ENCODE measurements at regions not wholly inside any gene's neighbourhood (a gene's known extent, or its start where the extent isn't known, plus 50 kb on each side); places are given as distances from the start of the nearest gene placed in this dataset.
"Not testable (repeated sequence)": the region's sequence is repeated elsewhere in the genome, so short reads cannot be mapped to it uniquely, and the experiment has no call there.

- POLR2A ChIA-PET; CTCF ChIA-PET; H3K36me3 Mint-ChIP-seq; H3K9me3 Mint-ChIP-seq; DNase-seq (ENCODE audit: low spot score); H3K27me3 Mint-ChIP-seq (ENCODE audit: low read depth); H3K27ac Mint-ChIP-seq; H3K4me3 Mint-ChIP-seq; H3K4me1 Mint-ChIP-seq: not testable (repeated sequence)
- ATAC-seq = peak; percentile 34; the same call in 1 of the 2 replicates
Measured at GRCh38 chr9:85792057-85792456, 50.3 kb upstream of the AGTPBP1 start.

GRCh38 chr9:85802978-85803695 lies 61.4 kb upstream of the AGTPBP1 start:
- H3K27me3 Mint-ChIP-seq (ENCODE audit: low read depth); ATAC-seq; H3K27ac Mint-ChIP-seq; H3K4me3 Mint-ChIP-seq; H3K4me1 Mint-ChIP-seq; H3K9me3 Mint-ChIP-seq; POLR2A ChIA-PET; H3K36me3 Mint-ChIP-seq; DNase-seq (ENCODE audit: low spot score); CTCF ChIA-PET: not testable (repeated sequence)

GRCh38 chr9:85804847-85805133 lies 63.0 kb upstream of the AGTPBP1 start:
- peak; percentile 63 for DNase-seq (ENCODE audit: low spot score)
- H3K27ac Mint-ChIP-seq = not testable (repeated sequence)
- TF ChIP-seq USF1 (CRISPR knock-in tag; IDR thresholded peaks at IDR 0.05) (peak; percentile 40; the same call in 1 of the 2 replicates), USF2 (CRISPR knock-in tag; IDR thresholded peaks at IDR 0.05) (peak; percentile 51; the same call in 1 of the 2 replicates)

GRCh38 chr9:85805134-85806005 lies 63.6 kb upstream of the AGTPBP1 start:
- Mint-ChIP-seq H3K36me3 (peaks cover 11% of the 10 kb centered on the region), H3K4me3 (peak overlapping the region; percentile 76)
- POLR2A ChIA-PET; H3K9me3 Mint-ChIP-seq; H3K27ac Mint-ChIP-seq; H3K4me1 Mint-ChIP-seq; H3K27me3 Mint-ChIP-seq (ENCODE audit: low read depth): not testable (repeated sequence)
- CTCF ChIA-PET = interaction anchor here (1.2 kb wide), 1 partner anchor 107 kb away, joined by 8 read pairs; no protein-coding TSS in a partner anchor
- peak; percentile 63 for DNase-seq (ENCODE audit: low spot score)
- ATAC-seq = peak; percentile 84
- TF ChIP-seq SP1 (CRISPR knock-in tag; conservative IDR thresholded peaks at IDR 0.05) = 0 out of 2 replicates have a peak, but pooled peaks have one; percentile 36
- TF ChIP-seq HMGXB4 (CRISPR knock-in tag; IDR thresholded peaks at IDR 0.05) = peak; percentile 66; the same call in 1 of the 2 replicates
- peak; percentile 54; the same call in 1 of the 2 replicates for TF ChIP-seq FOXP1 (CRISPR knock-in tag; IDR thresholded peaks at IDR 0.05; ENCODE audit: borderline replicate concordance)

More at GRCh38 chr9:85804847-85805133, 63.0 kb upstream of the AGTPBP1 start:
- ATAC-seq = peak; percentile 73; the same call in 1 of the 2 replicates
- CTCF ChIA-PET = interaction anchor here (1.2 kb wide), 1 partner anchor 106 kb away, joined by 8 read pairs; no protein-coding TSS in a partner anchor
- H3K4me3 Mint-ChIP-seq; H3K9me3 Mint-ChIP-seq; H3K27me3 Mint-ChIP-seq (ENCODE audit: low read depth); POLR2A ChIA-PET; H3K4me1 Mint-ChIP-seq: not testable (repeated sequence)
- peaks cover 10% of the 10 kb centered on the region for H3K36me3 Mint-ChIP-seq

- CTCF ChIA-PET = interaction anchor here (0.7 kb wide), 1 partner anchor 238 kb away, joined by 3 read pairs; no protein-coding TSS in a partner anchor
- H3K27ac Mint-ChIP-seq; H3K4me1 Mint-ChIP-seq; DNase-seq (ENCODE audit: low spot score); ATAC-seq; POLR2A ChIA-PET; H3K27me3 Mint-ChIP-seq (ENCODE audit: low read depth); H3K9me3 Mint-ChIP-seq; H3K4me3 Mint-ChIP-seq: not testable (repeated sequence)
- H3K36me3 Mint-ChIP-seq = peaks cover 16% of the 10 kb centered on the region
Measured at GRCh38 chr9:85808329-85808728, 66.6 kb upstream of the AGTPBP1 start.

GRCh38 chr9:85813388-85813787 lies 71.6 kb upstream of the AGTPBP1 start:
- not testable (repeated sequence) for ATAC-seq; H3K9me3 Mint-ChIP-seq; H3K27me3 Mint-ChIP-seq (ENCODE audit: low read depth)

GRCh38 chr9:85814800-85815199 lies 73.0 kb upstream of the AGTPBP1 start:
- not testable (repeated sequence) for ATAC-seq

More at GRCh38 chr9:85813388-85813787, 71.6 kb upstream of the AGTPBP1 start:
- POLR2A ChIA-PET; DNase-seq (ENCODE audit: low spot score); H3K4me1 Mint-ChIP-seq; CTCF ChIA-PET; H3K36me3 Mint-ChIP-seq; H3K27ac Mint-ChIP-seq; H3K4me3 Mint-ChIP-seq: not testable (repeated sequence)

More at GRCh38 chr9:85814800-85815199, 73.0 kb upstream of the AGTPBP1 start:
- H3K36me3 Mint-ChIP-seq; CTCF ChIA-PET; H3K27ac Mint-ChIP-seq; H3K9me3 Mint-ChIP-seq; DNase-seq (ENCODE audit: low spot score); H3K27me3 Mint-ChIP-seq (ENCODE audit: low read depth); H3K4me1 Mint-ChIP-seq; H3K4me3 Mint-ChIP-seq; POLR2A ChIA-PET: not testable (repeated sequence)
